ENCODE measurements at regions not wholly inside any gene's neighbourhood (a gene's known extent, or its start where the extent isn't known, plus 50 kb on each side); places are given as distances from the start of the nearest gene placed in this dataset.
"Not testable (repeated sequence)": the region's sequence is repeated elsewhere in the genome, so short reads cannot be mapped to it uniquely, and the experiment has no call there.

- ATAC-seq; DNase-seq; intact Hi-C loops (cut with DNase I, micrococcal nuclease): not testable (repeated sequence)
Observed at GRCh38 chr19:34871911-34872310, 54.8 kb upstream of the ZNF30 start.

GRCh38 chr19:34867631-34868030 lies 59.1 kb upstream of the ZNF30 start:
- no peak for ATAC-seq
- intact Hi-C loops (cut with DNase I, micrococcal nuclease): no loop called here
- no peak for DNase-seq

- DNase-seq; ATAC-seq; intact Hi-C loops (cut with DNase I, micrococcal nuclease): not testable (repeated sequence)
Observed at GRCh38 chr19:34865225-34865624, 61.5 kb upstream of the ZNF30 start.

GRCh38 chr19:34859823-34860736 lies 66.6 kb upstream of the ZNF30 start:
- DNase-seq (peak in 1 of 2 donors; percentile 9), ATAC-seq (peak; percentile 14)
- intact Hi-C loops (cut with DNase I, micrococcal nuclease): not testable (repeated sequence)

GRCh38 chr19:34859325-34859724 lies 67.4 kb upstream of the ZNF30 start:
- intact Hi-C loops (cut with DNase I, micrococcal nuclease): not testable (repeated sequence)

GRCh38 chr19:34856052-34856451 lies 70.7 kb upstream of the ZNF30 start:
- DNase-seq: no peak
- no peak for ATAC-seq
- intact Hi-C loops (cut with DNase I, micrococcal nuclease): no loop called here

More at GRCh38 chr19:34859325-34859724, 67.4 kb upstream of the ZNF30 start:
- DNase-seq, ATAC-seq: not testable (repeated sequence)

- intact Hi-C loops (cut with DNase I, micrococcal nuclease): no loop called here
- no peak for ATAC-seq
- no peak for DNase-seq
Observed at GRCh38 chr19:34853369-34853768, 73.3 kb upstream of the ZNF30 start.

- intact Hi-C loops (cut with DNase I, micrococcal nuclease): no loop called here
- DNase-seq: no peak
- no peak for ATAC-seq
Observed at GRCh38 chr19:34852669-34853068, 74.0 kb upstream of the ZNF30 start.

GRCh38 chr19:34851277-34851804 lies 75.4 kb upstream of the ZNF30 start:
- ATAC-seq (no peak), DNase-seq (no peak)
- intact Hi-C loops (cut with DNase I, micrococcal nuclease): no loop called here

GRCh38 chr19:34847393-34847792 lies 74.4 kb upstream of the ZNF599 start:
- intact Hi-C loops (cut with DNase I, micrococcal nuclease): no loop called here
- ATAC-seq (no peak), DNase-seq (no peak)

- ATAC-seq: no peak
Observed at GRCh38 chr19:34844277-34844676, 71.3 kb upstream of the ZNF599 start.

GRCh38 chr19:34841780-34842179 lies 68.8 kb upstream of the ZNF599 start:
- ATAC-seq (no peak), DNase-seq (no peak)
- intact Hi-C loops (cut with DNase I, micrococcal nuclease): no loop called here

More at GRCh38 chr19:34844277-34844676, 71.3 kb upstream of the ZNF599 start:
- intact Hi-C loops (cut with DNase I, micrococcal nuclease): no loop called here
- DNase-seq: no peak

GRCh38 chr19:34838753-34839431 lies 65.9 kb upstream of the ZNF599 start:
- peak in 1 of 2 donors; percentile 44 for DNase-seq
- intact Hi-C loops (cut with DNase I, micrococcal nuclease): no loop called here
- ATAC-seq: peak; percentile 56

- peak; percentile 42 for ATAC-seq
- no peak for DNase-seq
- intact Hi-C loops (cut with DNase I, micrococcal nuclease): no loop called here
Observed at GRCh38 chr19:34838248-34838647, 65.2 kb upstream of the ZNF599 start.

- DNase-seq (peak; percentile 57 to 62), ATAC-seq (peak; percentile 85)
- intact Hi-C loops (cut with DNase I, micrococcal nuclease): no loop called here
Observed at GRCh38 chr19:34837262-34837661, 64.2 kb upstream of the ZNF599 start.

GRCh38 chr19:34835631-34836351 lies 62.8 kb upstream of the ZNF599 start:
- DNase-seq (no peak), ATAC-seq (no peak)
- intact Hi-C loops (cut with DNase I, micrococcal nuclease): no loop called here

- ATAC-seq: no peak
- intact Hi-C loops (cut with DNase I, micrococcal nuclease): no loop called here
- no peak for DNase-seq
Observed at GRCh38 chr19:34834472-34835061, 61.6 kb upstream of the ZNF599 start.

GRCh38 chr19:34832581-34833112 lies 59.6 kb upstream of the ZNF599 start:
- intact Hi-C loops (cut with DNase I, micrococcal nuclease): no loop called here
- DNase-seq (no peak), ATAC-seq (no peak)
